TTC549 (cell line): ENCODE measurements at regions not wholly inside any gene's neighbourhood (a gene's known extent, or its start where the extent isn't known, plus 50 kb on each side); places are given as distances from the start of the nearest gene placed in this dataset.

ENCODE experiments used
- FAIRE-seq: peaks from 2 replicates; lab custom pipeline; 2012; peaks lifted over from hg19 to GRCh38; lab: Jason Lieb, UNC

GRCh38 chrX:21056622-21057021, 317.6 kb upstream of the CNKSR2 start:
- no peak for FAIRE-seq

DNA sequence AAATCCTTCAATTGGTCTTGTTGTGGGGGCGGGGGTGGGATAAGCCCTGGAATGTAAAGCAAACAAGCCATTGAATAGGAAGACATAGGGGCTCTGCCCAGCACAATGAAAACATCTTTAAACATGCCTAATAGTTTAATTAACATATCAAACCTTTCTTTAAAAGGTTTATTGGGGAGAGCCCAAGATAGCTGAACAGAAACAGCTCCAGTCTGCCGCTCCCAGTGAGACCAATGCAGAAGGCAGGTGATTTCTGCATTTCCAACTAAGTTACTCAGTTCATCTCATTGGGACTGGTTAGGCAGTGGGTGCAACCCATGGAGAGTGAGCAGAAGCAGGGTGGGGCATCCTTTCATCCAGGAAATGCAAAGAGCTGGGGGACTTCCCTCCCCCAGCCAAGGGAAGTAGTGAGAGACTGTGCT, 327.2 kb upstream of the CNKSR2 start:
- FAIRE-seq = no peak

DNA sequence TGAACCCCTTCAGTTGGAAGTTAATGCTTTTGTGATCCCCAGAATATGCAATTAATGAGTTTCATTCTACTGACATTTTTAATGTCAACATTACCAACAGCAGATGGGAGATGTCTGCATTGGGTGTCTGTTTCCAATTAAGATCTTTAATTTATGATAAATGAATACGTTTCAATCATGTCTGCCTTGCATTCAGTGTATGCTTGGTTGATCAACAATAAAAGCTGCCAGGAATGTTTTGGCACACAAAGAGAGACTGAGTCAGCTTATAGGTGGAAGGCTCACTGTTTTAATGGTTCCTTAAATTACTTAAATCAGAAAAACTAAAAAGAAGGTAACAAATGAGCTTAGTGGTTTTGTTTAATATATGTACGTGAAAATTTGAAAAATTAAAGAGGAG, 359.9 kb upstream of the CNKSR2 start:
- FAIRE-seq = no peak

DNA sequence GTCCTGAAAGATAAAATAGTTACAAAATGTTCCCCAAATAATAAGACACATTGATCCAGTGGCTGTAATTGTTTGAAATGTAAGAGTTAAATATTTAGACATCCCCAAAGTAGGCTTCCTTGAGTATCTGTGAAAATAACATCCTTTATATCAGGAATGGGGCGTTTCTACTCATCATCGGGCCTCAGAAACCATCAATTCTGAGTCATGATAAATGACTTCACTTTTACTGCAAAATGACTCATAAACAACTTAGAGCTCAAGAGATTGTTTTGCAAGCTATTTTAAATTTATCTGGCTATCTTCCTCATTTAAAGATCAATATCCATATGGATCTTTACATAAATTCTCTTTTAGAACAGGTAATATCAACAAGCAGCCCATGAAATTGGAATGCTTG, 369.4 kb upstream of the CNKSR2 start:
- FAIRE-seq = no peak

GRCh38 chrX:20995829-20996228, 378.4 kb upstream of the CNKSR2 start:
- FAIRE-seq = no peak

- no peak for FAIRE-seq
These were observed 384.9 kb upstream of the CNKSR2 start for GRCh38 chrX:20989361-20989760.

- no peak for FAIRE-seq
These were observed 385.4 kb upstream of the CNKSR2 start for GRCh38 chrX:20988804-20989203.

DNA sequence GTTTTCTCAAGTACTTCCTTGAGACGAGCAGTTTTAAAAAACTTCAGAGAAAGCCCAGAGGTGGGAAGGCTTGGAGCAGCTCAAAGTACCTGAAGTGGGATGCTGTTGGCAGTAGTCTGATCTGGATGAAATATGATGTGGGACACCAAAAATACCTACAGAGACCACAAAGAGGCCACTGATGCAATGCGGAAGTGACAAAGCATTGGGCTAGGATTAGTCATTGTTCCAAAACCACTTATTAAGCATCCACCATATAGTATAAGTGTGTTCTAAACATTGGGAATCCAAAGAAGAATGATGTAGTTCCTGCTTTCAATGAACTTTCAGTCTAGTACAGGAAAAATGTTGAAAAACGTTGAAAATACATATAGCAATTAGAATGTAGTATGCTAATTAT, 386.1 kb upstream of the CNKSR2 start:
- no peak for FAIRE-seq

- FAIRE-seq = no peak
These were observed 393.8 kb upstream of the CNKSR2 start for GRCh38 chrX:20980426-20980825.

DNA sequence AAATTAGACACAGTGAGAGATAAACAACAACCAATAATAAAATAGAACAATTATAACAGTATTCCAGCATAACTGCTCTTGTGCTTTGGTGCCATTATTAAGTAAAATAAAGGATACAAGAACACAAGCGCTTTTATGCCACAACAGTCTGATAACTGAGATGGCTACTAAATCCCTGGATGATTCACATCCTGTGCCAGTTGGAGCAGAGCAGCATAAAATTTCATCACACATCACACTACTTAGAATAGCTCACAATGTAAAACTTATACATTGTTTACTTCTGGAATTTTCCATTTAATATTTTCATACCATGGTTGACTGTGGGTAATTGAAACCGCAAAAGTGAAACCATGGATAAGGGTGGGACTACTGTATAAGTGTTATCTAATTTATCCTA, 399.9 kb upstream of the CNKSR2 start:
- no peak for FAIRE-seq

- no peak for FAIRE-seq
These were observed 401.2 kb upstream of the CNKSR2 start for GRCh38 chrX:20973038-20973437.

GRCh38 chrX:20971250-20971649, 403.0 kb upstream of the CNKSR2 start:
- no peak for FAIRE-seq

GRCh38 chrX:20969565-20969964, 404.7 kb upstream of the CNKSR2 start:
- FAIRE-seq = no peak

DNA sequence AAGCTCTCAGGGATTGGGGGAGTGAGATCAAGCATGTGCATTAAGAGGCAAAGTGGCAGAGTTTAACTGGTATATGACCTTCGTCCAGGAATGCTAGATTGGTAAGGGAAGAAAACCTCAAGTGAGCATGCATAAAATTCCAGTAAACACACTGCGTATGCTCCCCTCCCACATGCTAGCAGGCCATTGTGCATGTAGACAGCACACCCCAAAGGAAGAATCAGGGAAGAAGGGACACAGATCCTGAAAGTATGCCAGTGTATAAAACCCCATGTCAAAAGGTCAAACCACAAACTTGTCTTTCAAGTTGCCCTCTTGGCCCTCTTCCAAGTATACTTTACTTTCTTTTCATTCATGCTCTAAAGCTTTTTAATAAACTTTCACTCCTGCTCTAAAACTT, 405.2 kb upstream of the CNKSR2 start:
- no peak for FAIRE-seq

DNA sequence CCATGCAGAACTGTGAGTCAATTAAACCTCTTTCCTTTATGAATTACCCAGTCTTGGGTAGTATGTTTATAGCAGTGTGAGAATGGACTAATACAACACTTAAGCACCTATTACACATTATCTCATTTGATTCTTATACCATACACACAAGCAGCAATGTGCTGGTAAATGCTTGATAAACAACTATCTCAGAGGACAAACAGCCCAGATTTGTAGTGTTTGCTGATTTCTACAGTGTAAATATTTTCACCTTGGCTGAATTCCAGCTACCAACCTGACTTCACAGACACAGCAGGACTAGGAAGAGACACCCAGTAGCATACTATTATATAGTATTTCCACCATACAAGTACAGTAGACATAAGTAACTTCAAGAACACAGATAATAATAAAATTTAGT, 406.5 kb upstream of the CNKSR2 start:
- FAIRE-seq = no peak

DNA sequence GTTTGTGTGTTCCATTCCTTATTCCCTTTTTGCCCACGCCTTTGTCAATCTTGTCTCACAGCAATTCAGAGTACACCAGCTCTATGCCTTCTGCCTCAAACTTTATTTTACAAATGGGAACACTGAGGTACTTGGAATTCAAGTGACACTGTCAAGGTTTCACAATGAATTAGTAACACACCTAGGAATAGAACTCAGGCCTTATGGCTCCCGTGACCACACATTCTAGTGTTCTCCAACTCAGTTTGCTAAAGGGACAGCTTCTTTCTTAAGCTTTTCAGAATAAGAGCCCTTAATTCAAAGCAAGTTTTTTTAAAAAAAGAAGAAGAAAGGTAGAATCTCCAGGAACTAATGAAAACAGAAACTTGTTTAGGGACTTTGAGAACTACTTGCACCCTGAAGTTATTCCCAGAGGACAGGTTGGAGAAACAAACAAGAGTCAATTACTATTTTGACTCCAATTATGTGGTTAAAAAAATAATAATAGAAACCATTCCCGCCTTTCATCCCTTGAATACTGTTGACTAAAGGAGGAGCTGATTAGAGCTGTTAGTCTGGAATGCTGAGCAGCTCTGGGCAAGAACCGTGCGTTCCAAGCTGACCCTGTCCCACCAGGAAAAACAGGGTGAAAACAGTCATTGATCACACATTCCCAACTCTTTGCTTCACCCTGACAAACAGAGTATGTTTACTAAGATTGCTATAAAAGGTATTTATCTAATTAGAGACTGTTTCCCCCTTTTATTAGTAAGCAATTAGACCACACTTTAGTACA, 408.8 kb upstream of the CNKSR2 start:
- no peak for FAIRE-seq

DNA sequence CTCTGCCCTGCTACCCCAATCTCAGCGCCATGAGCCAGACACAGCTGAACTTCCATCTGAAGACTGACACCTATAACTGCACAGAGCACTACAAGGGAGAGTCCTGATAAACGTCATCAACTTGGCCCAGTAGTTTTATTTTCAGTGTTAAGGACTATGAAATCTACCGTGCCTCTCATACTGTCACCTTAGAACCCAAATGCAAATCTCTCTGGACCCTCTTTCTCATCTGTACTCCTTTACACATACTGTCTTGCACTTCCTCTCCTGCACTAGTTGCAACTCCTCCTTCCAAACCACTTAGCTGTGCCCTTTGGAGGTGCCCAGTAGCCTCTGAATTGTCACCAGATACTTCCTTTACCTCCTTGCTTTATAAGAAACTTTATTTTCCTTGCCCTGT, 420.2 kb upstream of the CNKSR2 start:
- no peak for FAIRE-seq

DNA sequence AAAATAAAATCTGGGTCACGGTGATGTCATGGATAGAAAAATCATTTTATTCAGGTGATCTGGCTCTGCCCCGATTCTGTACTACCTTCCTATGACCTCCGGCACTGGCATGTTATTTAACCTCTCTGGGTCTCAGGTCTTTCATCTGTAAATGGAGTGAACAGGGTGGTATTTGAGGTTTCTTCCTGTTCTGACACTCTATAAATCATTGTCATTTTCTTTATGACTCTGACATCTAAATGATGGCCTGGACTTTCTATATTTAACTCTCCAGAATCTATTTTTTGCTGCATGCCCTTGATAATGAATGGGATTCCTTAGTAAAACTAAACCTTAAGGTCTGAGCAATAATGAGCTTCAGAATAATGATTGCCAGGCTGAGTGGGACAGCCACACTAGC, 422.0 kb upstream of the CNKSR2 start:
- no peak for FAIRE-seq

- FAIRE-seq = no peak
These were observed 423.0 kb upstream of the CNKSR2 start for GRCh38 chrX:20951016-20951810.

DNA sequence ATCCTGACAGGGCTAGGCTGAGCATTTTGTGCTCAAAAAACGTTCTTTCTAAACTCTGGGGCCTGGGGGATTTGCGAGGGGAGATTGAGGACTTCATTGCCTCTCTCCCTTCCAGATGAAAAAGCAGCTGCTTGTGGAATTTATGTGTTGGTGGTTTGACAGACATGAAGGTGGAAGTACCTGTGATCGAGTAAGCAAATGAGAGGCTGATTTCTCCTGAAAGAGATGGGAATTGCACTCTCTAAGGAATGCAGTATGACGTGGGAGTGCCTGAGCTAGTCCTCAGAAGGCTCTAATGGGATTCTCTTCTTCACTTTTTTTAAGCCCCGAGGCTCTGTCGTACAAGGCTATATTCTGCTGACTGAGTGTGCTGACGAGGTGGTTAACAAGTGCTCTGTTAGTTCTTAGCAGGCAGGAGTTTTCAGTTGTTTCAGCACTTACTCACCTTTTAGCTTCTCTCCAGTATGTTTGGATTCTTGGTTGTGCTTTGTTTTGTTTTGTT, 426.8 kb upstream of the CNKSR2 start:
- FAIRE-seq = no peak

DNA sequence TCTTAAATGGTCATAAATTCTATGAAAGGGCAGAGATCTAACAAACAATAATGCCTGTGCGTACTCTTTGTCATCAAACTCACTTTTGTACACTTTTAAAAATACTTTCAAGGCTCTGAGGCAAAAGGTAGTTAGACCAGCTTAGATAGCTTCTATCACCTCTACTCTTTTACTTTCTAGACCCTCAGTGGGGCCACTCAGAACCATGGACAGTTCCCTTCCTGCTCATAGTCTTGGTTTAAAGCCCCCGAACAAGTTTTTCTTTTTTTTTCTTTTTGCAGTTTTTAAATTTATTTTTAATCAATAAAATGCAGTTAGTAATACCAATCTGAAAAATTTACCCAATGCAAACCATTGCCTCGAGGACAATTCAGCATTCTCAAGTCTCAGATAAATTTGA, 460.5 kb upstream of the CNKSR2 start:
- FAIRE-seq = no peak

GRCh38 chrX:20906571-20906970, 467.6 kb upstream of the CNKSR2 start:
- FAIRE-seq = no peak

GRCh38 chrX:20884565-20884964, 489.7 kb upstream of the CNKSR2 start:
- no peak for FAIRE-seq

DNA sequence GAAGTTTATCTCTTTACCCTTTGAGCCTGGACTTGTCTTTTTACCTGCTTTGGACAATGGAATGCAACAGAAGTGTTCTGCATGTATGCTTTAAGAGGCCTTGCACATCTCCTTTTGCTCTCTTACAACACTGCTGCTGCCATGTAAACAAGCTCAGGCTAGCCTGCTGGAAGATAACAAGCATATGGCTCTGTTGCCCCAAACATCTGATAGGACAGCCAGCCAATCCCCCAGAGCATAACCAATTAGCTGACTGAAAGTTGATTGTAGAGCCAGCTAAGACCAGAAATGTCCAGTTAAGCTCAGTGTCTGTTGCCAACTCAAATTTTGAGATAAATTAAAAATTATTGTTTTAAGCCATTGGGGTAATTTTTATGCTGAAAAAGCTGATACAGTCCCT, 510.6 kb upstream of the CNKSR2 start:
- FAIRE-seq = no peak
